GM12891 (cell line): ENCODE measurements at regions not wholly inside any gene's neighbourhood (a gene's known extent, or its start where the extent isn't known, plus 50 kb on each side); places are given as distances from the start of the nearest gene placed in this dataset.
"Not testable (repeated sequence)": the region's sequence is repeated elsewhere in the genome, so short reads cannot be mapped to it uniquely, and the experiment has no call there.

ENCODE experiments used
- DNase-seq: peaks from one replicate; pipeline ENCODE4 v3.0.0; 2011; ENCODE audit warnings: low spot score; ENCODE audit not compliant: insufficient read length
- FAIRE-seq: peaks from 2 replicates; lab custom pipeline; 2011; peaks lifted over from hg19 to GRCh38; lab: Jason Lieb, UNC
- PAX5 ChIP-seq: IDR thresholded peaks from 2 replicates; pipeline ENCODE4 v1.6.1; 2011; ENCODE audit warnings: low read length, moderate library complexity, mild to moderate bottlenecking; ENCODE audit not compliant: insufficient read depth, severe bottlenecking
- POLR2A ChIP-seq: IDR thresholded peaks from 2 replicates; pipeline ENCODE4 v1.6.1; 2011; ENCODE audit warnings: low read depth, low read length, control low read depth
- POLR2AphosphoS5 ChIP-seq: IDR thresholded peaks from 2 replicates; pipeline ENCODE4 v1.6.1; 2011; ENCODE audit warnings: low read depth, low read length, control low read depth
- POU2F2 ChIP-seq: IDR thresholded peaks from 2 replicates; pipeline ENCODE4 v1.6.1; 2011; ENCODE audit warnings: low read depth, mild to moderate bottlenecking, control low read depth, low read length, moderate library complexity
- SPI1 ChIP-seq: IDR thresholded peaks from 2 replicates; pipeline ENCODE4 v1.6.1; 2011; ENCODE audit warnings: low read depth, low read length, control low read depth
- TAF1 ChIP-seq: IDR thresholded peaks from 2 replicates; pipeline ENCODE4 v1.6.1; 2011; ENCODE audit warnings: low read depth, low read length, control low read depth

DNA sequence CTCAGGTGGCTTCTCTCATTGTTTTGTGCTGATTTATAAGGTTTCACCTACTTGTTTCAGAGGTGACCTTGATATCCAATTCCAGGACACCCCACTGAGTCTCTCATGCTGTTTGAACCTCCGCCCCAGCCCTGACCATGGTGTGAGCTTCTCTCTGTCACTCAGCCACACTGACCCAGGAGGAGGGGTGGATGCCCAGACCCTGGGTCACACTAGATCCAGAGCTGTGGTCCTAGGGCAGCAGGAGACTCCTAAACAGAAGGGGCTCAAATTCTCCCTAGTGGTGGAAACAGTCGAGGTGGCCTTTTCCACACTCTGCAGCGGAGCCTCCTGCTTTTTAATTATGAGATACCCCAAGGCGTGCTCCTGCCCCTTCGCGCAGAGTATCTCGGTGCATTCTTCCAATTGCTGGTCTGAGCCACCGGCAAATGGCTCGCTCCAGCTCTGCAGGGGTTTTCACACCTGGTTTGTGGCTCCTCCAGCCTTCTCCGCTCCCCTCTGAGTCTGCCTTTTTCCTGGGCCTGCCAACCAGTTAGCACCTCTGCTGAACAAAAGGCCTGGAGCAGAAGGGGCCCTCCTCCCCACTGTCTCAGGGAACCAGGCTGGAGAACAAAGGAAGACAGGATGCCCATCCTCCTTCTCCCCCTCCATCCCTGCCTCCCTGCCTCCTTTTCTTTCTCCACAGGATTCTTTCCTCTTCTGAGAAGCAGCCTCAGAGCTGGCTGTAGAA lies 147.3 kb upstream of the SPRED2 start:
- DNase-seq (no peak), FAIRE-seq (no peak)
- TF ChIP-seq POLR2AphosphoS5, result no peak

DNA sequence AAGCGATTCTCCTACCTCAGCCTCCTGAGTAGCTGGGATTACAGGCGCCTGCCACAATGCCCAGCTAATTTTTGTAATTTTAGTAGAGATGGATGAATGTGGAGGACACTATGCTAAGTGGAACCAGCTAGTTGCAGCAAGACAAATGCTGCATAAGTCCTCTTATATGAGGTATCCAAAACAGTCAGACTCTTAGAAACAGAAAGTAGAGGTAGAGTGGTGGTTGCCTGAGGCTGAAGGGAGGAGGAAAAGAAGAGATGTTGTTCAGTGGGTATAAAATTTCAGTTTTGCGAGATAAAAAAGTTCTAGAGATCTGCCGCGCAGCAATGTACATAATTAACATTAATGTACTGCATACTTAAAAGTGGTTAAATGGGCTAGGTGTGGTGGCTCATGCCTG lies 145.3 kb upstream of the SPRED2 start:
- DNase-seq (no peak), FAIRE-seq (no peak)
- TF ChIP-seq POLR2AphosphoS5 (no peak), POLR2A (no peak), PAX5 (no peak), SPI1 (no peak), TAF1 (no peak), POU2F2 (no peak)

- TF ChIP-seq TAF1 (no peak), POU2F2 (no peak), POLR2A (no peak), SPI1 (no peak)
- no peak for DNase-seq
- no peak for FAIRE-seq
These were observed 144.6 kb upstream of the SPRED2 start for GRCh38 chr2:65576861-65577601.

DNA sequence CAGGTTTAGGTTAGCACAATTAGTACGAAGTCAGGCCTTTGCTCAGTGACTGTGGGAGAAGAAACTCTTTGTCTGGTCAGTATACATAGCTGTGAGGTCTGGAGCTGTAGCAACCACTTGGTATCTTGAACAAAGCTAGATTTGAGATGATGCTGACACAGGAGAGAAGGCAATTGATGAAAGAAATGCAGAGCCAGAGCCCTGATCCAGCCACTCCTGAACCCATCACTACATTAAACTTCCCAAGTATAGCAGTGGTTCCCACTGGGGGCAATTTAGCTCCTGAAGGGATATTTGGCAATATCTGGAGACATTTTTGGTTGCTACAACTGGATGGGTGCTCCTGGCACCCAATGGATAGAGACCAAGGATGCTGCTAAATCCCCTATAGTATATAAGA lies 143.9 kb upstream of the SPRED2 start:
- no peak for TF ChIP-seq SPI1
- no peak for TF ChIP-seq POU2F2
- no peak for TF ChIP-seq PAX5
- TF ChIP-seq POLR2AphosphoS5, result no peak
- no peak for TF ChIP-seq POLR2A
- TF ChIP-seq TAF1, result no peak
- no peak for FAIRE-seq
- DNase-seq, result no peak

GRCh38 chr2:65574993-65575392 lies 142.6 kb upstream of the SPRED2 start:
- DNase-seq, result no peak
- FAIRE-seq, result no peak
- TF ChIP-seq POLR2AphosphoS5 (no peak), POLR2A (no peak), SPI1 (no peak), PAX5 (no peak), POU2F2 (no peak), TAF1 (no peak)

DNA sequence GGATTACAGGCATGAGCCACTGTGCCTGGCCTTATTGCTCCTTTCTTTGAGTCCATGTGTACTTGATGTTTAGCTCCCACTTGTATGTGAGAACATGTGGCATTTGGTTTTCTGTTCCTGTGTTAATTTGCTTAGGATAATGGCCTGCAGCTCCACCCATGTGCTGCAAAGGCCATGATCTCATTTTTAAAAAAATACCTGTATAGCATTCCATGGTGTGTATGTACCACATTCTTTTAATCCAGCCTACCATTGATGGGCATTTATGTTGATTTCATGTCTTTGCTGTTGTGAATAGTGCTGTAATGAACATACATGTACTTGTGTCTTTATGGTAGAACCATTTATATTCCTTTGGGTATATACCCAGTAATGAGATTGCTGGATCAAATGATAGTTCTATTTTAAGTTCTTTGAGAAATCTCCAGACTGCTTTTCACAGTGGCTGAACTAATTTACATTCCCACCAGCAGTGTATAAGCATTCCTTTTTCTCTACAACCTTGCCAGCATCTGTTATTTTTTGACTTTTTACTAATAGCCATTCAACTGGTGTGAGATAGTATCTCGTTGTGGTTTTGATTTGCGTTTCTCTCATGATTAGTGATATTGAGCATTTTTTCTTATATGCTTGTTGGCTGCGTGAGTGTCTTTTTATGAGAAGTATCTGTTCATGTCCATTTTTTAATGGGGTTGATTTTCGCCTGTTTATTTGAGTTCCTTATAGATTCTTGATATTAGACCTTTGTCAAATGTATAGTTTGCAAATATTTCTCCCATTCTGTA lies 136.4 kb upstream of the SPRED2 start:
- DNase-seq, FAIRE-seq: not testable (repeated sequence)

GRCh38 chr2:65566617-65567016 lies 134.2 kb upstream of the SPRED2 start:
- TF ChIP-seq SPI1 (no peak), POU2F2 (no peak), TAF1 (no peak), PAX5 (no peak), POLR2A (no peak), POLR2AphosphoS5 (no peak)
- FAIRE-seq (no peak), DNase-seq (no peak)

GRCh38 chr2:65565681-65566080 lies 133.3 kb upstream of the SPRED2 start:
- FAIRE-seq, result no peak
- DNase-seq, result no peak
- no peak for TF ChIP-seq PAX5
- no peak for TF ChIP-seq SPI1
- TF ChIP-seq TAF1, result no peak
- no peak for TF ChIP-seq POLR2A
- no peak for TF ChIP-seq POU2F2
- TF ChIP-seq POLR2AphosphoS5, result no peak

DNA sequence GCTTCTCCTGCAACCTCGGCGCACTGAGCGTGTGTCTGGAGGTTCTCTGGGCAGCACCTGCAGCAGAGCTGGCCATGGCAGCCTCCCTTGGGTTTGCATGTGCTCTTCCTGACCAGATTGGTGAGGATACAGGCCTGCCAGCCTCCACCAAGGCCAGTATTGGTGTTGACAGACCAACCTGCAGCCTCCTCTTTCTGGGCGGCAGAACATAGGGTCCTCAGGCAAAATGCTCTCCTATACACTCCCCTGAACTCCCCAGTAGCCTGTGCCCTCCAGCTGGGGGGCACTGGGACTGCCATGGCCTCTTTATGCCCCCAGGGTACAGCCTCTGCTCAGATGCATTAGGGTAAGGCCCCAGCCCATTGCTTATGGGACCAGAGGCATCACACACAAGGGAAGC lies 131.9 kb upstream of the SPRED2 start:
- FAIRE-seq (no peak), DNase-seq (no peak)
- TF ChIP-seq PAX5 (no peak), POLR2A (no peak), POU2F2 (no peak), POLR2AphosphoS5 (no peak), TAF1 (no peak), SPI1 (no peak)

DNA sequence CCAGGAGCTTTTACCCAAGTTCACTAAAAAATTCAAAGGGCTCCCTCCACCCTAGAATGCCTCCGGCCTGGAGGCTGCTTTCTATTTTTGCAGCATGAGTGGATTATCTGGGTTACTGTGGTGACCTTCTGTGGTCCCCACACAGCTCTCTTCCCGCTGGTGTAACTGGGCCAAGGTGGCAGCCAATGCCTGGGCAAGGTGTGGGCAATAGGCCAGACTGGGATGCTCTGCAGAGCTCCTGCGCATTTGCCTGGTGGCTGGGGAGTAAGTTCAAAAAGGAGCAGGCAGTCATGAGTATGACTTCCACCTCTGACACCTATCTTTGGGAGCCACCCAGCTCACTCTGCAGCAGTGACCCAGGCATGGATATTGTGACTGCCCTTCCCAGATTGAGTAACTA lies 130.5 kb upstream of the SPRED2 start:
- no peak for TF ChIP-seq TAF1
- TF ChIP-seq POU2F2, result no peak
- no peak for TF ChIP-seq POLR2A
- TF ChIP-seq POLR2AphosphoS5, result no peak
- TF ChIP-seq PAX5, result no peak
- TF ChIP-seq SPI1, result no peak
- FAIRE-seq, result no peak
- no peak for DNase-seq
